ENCODE measurements at regions not wholly inside any gene's neighbourhood (a gene's known extent, or its start where the extent isn't known, plus 50 kb on each side); places are given as distances from the start of the nearest gene placed in this dataset.
"Not testable (repeated sequence)": the region's sequence is repeated elsewhere in the genome, so short reads cannot be mapped to it uniquely, and the experiment has no call there.

DNA sequence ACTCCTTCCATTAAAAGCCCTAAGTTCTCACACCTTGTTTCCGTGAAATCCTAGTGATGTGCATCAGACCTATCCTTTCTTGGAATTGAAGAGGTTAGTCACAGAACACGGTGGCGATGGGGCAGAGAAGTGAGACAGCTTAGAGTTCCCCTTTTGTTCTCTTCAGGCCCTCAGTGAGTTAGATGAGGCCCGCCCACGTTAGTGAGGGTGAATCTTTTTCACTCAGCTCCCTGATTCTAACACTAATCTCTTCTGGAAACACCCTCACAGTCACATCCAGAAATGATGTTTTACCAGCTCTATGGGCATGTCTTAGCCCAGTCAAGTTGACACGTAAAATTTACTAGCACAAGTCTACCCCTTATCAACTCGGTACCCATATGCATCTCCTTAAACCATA is 172.7 kb upstream of the NOX3 start:
- DNase-seq = no peak

DNA sequence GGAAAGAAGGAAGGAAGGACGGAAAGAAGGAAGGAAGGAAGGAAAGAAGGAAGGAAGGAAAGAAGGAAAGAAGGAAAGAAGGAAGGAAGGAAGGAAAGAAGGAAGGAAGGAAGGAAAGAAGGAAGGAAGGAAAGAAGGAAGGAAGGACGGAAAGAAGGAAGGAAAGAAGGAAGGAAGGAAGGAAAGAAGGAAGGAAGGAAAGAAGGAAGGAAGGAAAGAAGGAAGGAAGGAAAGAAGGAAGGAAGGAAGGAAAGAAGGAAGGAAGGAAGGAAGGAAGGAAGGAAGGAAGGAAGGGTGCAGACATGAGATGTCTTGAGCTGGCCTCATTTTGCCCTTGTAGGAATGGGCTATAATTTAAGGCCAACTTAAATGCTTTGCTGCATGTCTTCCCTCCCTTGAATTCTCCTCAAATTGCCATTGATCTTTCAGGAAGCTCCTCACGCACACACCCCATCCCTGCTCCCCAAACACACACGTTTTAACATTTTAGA is 172.1 kb upstream of the NOX3 start:
- DNase-seq = not testable (repeated sequence)

- DNase-seq = no peak
Measured at GRCh38 chr6:155623450-155624178, 168.0 kb upstream of the NOX3 start.

- no peak for DNase-seq
Measured at GRCh38 chr6:155614606-155615005, 159.0 kb upstream of the NOX3 start.

- no peak for DNase-seq
Measured at GRCh38 chr6:155611742-155612141, 156.1 kb upstream of the NOX3 start.

DNA sequence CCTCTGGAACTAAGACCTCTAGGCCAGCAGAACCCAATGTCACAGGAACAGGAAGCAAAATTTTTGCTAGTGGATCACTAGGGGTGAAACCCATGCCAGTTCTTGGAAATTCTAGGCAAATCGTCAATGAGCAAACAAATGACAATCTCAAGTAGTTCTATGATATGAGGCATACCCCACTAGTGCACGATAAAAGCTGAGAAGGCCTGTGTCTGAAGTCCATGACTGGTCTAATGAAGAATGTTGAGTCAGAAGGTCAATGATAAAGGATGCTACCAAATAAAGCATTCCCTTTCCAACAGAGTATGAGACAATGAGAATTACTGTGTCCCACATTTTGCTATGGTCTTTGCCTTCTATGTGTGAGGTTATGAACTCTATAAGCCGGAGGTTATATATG is 149.4 kb upstream of the NOX3 start:
- DNase-seq = no peak

DNA sequence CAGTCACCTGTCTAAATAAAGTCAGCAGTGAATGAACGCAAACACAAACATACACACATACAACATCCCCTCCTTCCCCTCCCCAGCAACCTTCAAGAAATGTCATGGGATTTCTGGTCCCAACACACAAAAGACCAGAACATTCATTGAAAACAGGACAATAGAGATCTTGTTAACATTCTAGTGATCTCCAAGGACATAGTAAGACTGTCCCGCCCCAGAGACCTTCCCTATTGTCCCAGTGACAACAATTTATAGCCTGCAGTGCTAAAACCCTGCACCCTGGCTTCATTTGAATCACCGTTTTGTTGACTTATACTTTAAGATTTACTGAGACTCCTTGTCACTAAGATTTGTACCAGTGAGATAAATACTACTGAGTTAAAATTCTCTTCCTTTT is 143.9 kb upstream of the NOX3 start:
- DNase-seq = no peak

GRCh38 chr6:155599160-155599559 is 143.5 kb upstream of the NOX3 start:
- no peak for DNase-seq

GRCh38 chr6:155595284-155595683 is 139.6 kb upstream of the NOX3 start:
- DNase-seq = no peak

GRCh38 chr6:155591741-155592140 is 136.1 kb upstream of the NOX3 start:
- DNase-seq = no peak

DNA sequence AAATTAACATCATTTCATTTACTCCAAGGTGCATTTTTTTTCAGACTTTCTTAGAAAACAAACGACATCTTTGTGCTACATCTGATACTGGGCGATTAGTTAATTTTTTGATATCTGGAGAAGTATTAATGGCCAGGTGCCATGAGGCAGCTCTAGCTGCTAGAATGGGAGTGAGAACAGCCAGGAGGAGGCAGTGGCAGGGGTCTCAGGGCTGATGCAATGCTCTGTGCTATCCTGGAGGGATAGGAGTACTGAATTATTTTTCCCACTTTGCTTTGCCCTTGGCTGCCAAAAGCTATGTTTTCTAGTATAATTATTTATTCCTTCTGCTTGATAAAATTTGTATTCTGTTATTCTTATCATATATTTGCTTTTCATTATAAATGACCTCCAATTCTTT is 133.6 kb upstream of the NOX3 start:
- no peak for DNase-seq

GRCh38 chr6:155587817-155588216 is 132.2 kb upstream of the NOX3 start:
- DNase-seq = no peak

DNA sequence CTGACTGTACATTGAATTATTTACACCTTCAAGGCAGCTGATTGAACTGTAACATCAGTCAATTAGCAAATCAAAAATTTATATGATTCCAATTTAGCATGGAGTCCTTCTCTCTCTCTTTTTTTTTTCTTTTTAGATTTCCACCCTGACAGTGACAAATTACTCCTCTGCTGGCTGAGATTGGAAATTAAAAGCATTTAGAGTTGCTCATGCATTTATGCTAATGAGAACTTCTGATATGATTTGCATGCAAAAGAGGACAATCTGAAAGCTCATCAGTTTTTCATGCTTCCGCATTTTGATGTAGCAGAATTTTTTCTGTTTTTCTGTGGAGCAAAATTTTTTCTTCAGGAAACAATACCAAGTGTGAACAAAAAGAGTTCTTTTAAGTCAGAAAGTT is 130.5 kb upstream of the NOX3 start:
- DNase-seq = no peak

- DNase-seq = no peak
Measured at GRCh38 chr6:155584006-155584405, 128.4 kb upstream of the NOX3 start.

- DNase-seq = no peak
Measured at GRCh38 chr6:155582016-155582991, 126.7 kb upstream of the NOX3 start.

GRCh38 chr6:155580904-155581303 is 125.3 kb upstream of the NOX3 start:
- no peak for DNase-seq

GRCh38 chr6:155578251-155578650 is 122.6 kb upstream of the NOX3 start:
- no peak for DNase-seq

DNA sequence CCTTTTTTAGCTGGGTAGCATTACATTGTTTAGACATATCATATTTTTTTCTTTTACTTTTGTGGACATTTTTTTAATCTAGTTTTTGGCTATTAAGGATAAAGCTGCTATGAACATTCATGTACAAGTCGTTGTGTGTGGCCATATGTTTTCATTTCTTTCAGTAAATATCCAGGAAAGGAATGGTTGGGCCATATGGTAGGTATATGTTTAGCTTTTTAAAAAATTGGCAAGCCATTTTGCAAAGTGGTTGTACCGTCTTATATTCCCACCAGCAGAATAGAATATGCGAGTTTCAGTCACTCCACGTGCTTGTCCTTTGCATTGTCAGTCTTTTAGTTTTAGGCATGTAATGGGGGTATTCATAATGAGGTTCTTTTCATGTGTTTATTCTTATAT is 106.3 kb upstream of the NOX3 start:
- DNase-seq = no peak

- no peak for DNase-seq
Measured at GRCh38 chr6:155561257-155561965, 105.8 kb upstream of the NOX3 start.

DNA sequence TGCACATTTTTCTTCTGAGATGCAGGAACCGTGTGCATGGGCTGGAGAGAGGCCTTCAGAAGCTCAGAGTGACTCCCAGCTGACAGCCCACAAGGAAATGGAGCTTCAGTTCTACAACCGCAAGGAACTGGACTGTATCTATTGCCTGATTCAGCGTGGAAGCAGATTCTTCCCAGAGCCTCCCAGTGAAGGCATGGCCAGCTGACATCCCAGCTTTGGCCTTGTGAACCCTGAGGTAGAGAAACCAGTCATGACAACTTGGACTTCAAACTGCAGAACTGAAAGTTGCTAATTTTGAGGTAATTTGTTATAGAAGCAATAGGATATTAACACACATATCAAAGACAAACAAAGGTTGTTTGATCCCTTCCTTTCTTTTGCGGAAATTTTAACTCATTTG is 94.3 kb upstream of the NOX3 start:
- DNase-seq = no peak

- DNase-seq = no peak
Measured at GRCh38 chr6:155549028-155549798, 93.6 kb upstream of the NOX3 start.

DNA sequence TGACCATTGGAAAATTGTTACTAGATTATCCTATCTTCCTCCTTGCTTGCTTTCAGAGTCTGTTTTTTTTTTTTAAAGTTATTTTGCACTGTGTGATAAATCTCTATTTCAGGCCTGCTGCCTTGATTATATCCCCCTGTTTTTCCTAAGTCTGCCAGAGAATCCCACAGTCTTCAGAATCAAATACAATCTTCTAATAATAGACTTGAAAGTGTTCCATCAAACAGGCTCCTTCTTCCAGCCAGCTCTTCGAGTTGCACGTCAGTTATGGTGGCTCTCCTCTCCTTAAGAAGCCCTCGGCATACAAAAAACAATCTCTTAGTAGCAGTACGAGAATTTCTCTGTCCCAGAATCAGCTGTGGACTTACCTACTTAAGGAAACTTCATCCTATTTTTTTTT is 92.9 kb upstream of the NOX3 start:
- DNase-seq = no peak

- no peak for DNase-seq
Measured at GRCh38 chr6:155544677-155545076, 89.0 kb upstream of the NOX3 start.

Data from suppressor macrophage treated with lipopolysaccharide for 4 hours (primary cell).